IMR-90 (cell line): ENCODE measurements at regions not wholly inside any gene's neighbourhood (a gene's known extent, or its start where the extent isn't known, plus 50 kb on each side); places are given as distances from the start of the nearest gene placed in this dataset.

Experiments used
- ATAC-seq: fragments of 200-7000 bp; cut with Tn5 transposase; 2 replicates; pipeline ENCODE4 v1.9.1; 2020; ENCODE audit warnings: low read depth, mild to moderate bottlenecking, moderate library complexity
- BruUV-seq: library from RNA; stranded (reverse); fragments of 400-500 nt; replicated peaks from 2 replicates; lab custom pipeline; 2021; lab: Mats Ljungman, UMichigan
- CTCF ChIA-PET: fragments of 300-600 bp; formaldehyde crosslinking; extraction: SDS; loops from one replicate; lab custom pipeline; 2021; ENCODE audit warnings: antibody characterized with exemption; lab: Yijun Ruan, JAX
- POLR2A ChIA-PET: fragments of 300-600 bp; sonication (Branson Sonifier 250); formaldehyde crosslinking; loops from one replicate; lab custom pipeline; 2022; ENCODE audit warnings: antibody characterized with exemption; ENCODE audit not compliant: unreplicated experiment; lab: Charles Lee
- DNase-seq: peaks from one replicate; pipeline ENCODE4 v3.0.0; 2013
- H2AFZ ChIP-seq: replicated peaks from 2 replicates; pipeline ENCODE3; 2013; ENCODE audit warnings: low read length, mild to moderate bottlenecking; ENCODE audit not compliant: poor library complexity
- H2AK5ac ChIP-seq: 2 replicates; pipeline ENCODE4 v1.6.1; 2013; ENCODE audit warnings: low read depth, low read length, inconsistent platforms
- H2AK9ac ChIP-seq: replicated peaks from 2 replicates; pipeline ENCODE3; 2013; ENCODE audit warnings: mild to moderate bottlenecking, low read depth, low read length, moderate library complexity; ENCODE audit not compliant: poor library complexity
- H2BK120ac ChIP-seq: 2 replicates; pipeline ENCODE4 v1.6.1; 2013; ENCODE audit warnings: low read depth, low read length, inconsistent platforms
- H2BK15ac ChIP-seq: 3 replicates; pipeline ENCODE4 v1.6.1; 2013; ENCODE audit warnings: low read depth, low read length, inconsistent platforms
- H2BK20ac ChIP-seq: 2 replicates; pipeline ENCODE4 v1.6.1; 2013; ENCODE audit warnings: low read depth, mild to moderate bottlenecking, inconsistent platforms, low read length, moderate library complexity
- H2BK5ac ChIP-seq: 2 replicates; pipeline ENCODE4 v1.6.1; 2013; ENCODE audit warnings: mild to moderate bottlenecking, low read depth, low read length, inconsistent platforms; ENCODE audit not compliant: poor library complexity, severe bottlenecking
- H3K14ac ChIP-seq: replicated peaks from 2 replicates; pipeline ENCODE4 v1.6.1; 2013; ENCODE audit warnings: low read depth, low read length, inconsistent platforms
- H3K18ac ChIP-seq: 2 replicates; pipeline ENCODE4 v1.6.1; 2013; ENCODE audit warnings: low read depth, low read length, control low read depth
- H3K23ac ChIP-seq: 2 replicates; pipeline ENCODE4 v1.6.1; 2013; ENCODE audit warnings: low read depth, low read length, inconsistent platforms
- H3K27ac ChIP-seq: 2 replicates; pipeline ENCODE4 v1.5.1; 2013; ENCODE audit warnings: mild to moderate bottlenecking, control low read depth, low read length; ENCODE audit not compliant: insufficient read depth
- H3K27me3 ChIP-seq: 2 replicates; pipeline ENCODE4 v1.6.1; 2013; ENCODE audit warnings: low read length; ENCODE audit not compliant: control insufficient read depth, insufficient read depth
- H3K36me3 ChIP-seq: 2 replicates; pipeline ENCODE4 v1.6.1; 2013; ENCODE audit warnings: low read length, mixed read lengths; ENCODE audit not compliant: control insufficient read depth, insufficient read depth
- H3K4ac ChIP-seq: 2 replicates; pipeline ENCODE4 v1.6.1; 2013; ENCODE audit warnings: low read depth, low read length, inconsistent platforms
- H3K4me1 ChIP-seq: 2 replicates; pipeline ENCODE4 v1.6.1; 2013; ENCODE audit warnings: low read length, mixed read lengths; ENCODE audit not compliant: control insufficient read depth, insufficient read depth
- H3K4me2 ChIP-seq: 2 replicates; pipeline ENCODE4 v1.6.1; 2013; ENCODE audit warnings: low read depth, mild to moderate bottlenecking, control low read depth, low read length, moderate library complexity
- H3K4me3 ChIP-seq: 2 replicates; pipeline ENCODE4 v1.5.1; 2013; ENCODE audit warnings: low read depth, mild to moderate bottlenecking, control low read depth, low read length, moderate library complexity; ENCODE audit not compliant: insufficient read depth
- H3K56ac ChIP-seq: 2 replicates; pipeline ENCODE4 v1.6.1; 2013; ENCODE audit warnings: low read length, inconsistent platforms; ENCODE audit not compliant: insufficient read depth; ENCODE audit errors: extremely low read depth
- H3K79me1 ChIP-seq, 2 experiments: 2 replicates each; pipeline ENCODE4 v1.6.1; 2013; ENCODE audit warnings: low read length in 2 of 2, inconsistent platforms in 1 of 2, low read depth in 1 of 2
- H3K9ac ChIP-seq: 2 replicates; pipeline ENCODE4 v1.6.1; 2013; ENCODE audit warnings: low read depth, low read length, control low read depth
- H3K9me1 ChIP-seq: 2 replicates; pipeline ENCODE4 v1.6.1; 2013; ENCODE audit warnings: low read length, inconsistent platforms; ENCODE audit not compliant: insufficient read depth
- H3K9me3 ChIP-seq: 2 replicates; pipeline ENCODE4 v1.6.1; 2013; ENCODE audit warnings: low read length; ENCODE audit not compliant: control insufficient read depth, insufficient read depth
- H4K20me1 ChIP-seq: 2 replicates; pipeline ENCODE4 v1.6.1; 2013; ENCODE audit warnings: low read length, inconsistent platforms; ENCODE audit not compliant: insufficient read depth
- H4K5ac ChIP-seq: 2 replicates; pipeline ENCODE4 v1.6.1; 2013; ENCODE audit warnings: mild to moderate bottlenecking, low read depth, low read length, control low read depth
- H4K8ac ChIP-seq, 2 experiments: 2 replicates each; pipeline ENCODE4 v1.6.1; 2013; ENCODE audit warnings: low read depth in 2 of 2, low read length in 2 of 2, control low read depth in 1 of 2, inconsistent platforms in 1 of 2
- H4K91ac ChIP-seq: 2 replicates; pipeline ENCODE4 v1.6.1; 2013; ENCODE audit warnings: low read depth, low read length, inconsistent platforms; ENCODE audit not compliant: insufficient read depth
- BHLHE40 ChIP-seq: fragments of 150-350 bp; IDR thresholded peaks from 2 replicates; pipeline ENCODE4 v1.6.1; 2016; ENCODE audit warnings: mild to moderate bottlenecking, low read depth, low read length
- CEBPB ChIP-seq: IDR thresholded peaks from 2 replicates; pipeline ENCODE4 v1.6.1; 2012; ENCODE audit warnings: low read depth, low read length, improper control_type of control experiment
- CHD1 ChIP-seq: IDR thresholded peaks from 2 replicates; pipeline ENCODE4 v1.6.1; 2012; ENCODE audit warnings: low read depth, low read length, improper control_type of control experiment
- CTCF ChIP-seq: conservative IDR thresholded peaks from 2 replicates; pipeline ENCODE4 v1.5.1; 2012; ENCODE audit warnings: mild to moderate bottlenecking, low read depth, low read length, improper control_type of control experiment
- ELK1 ChIP-seq: fragments of 150-350 bp; IDR thresholded peaks from 2 replicates; pipeline ENCODE4 v1.6.1; 2016; ENCODE audit warnings: low read depth, mild to moderate bottlenecking, low read length, moderate library complexity, borderline replicate concordance
- FOS ChIP-seq: fragments of 150-350 bp; IDR thresholded peaks from 2 replicates; pipeline ENCODE4 v1.6.1; 2016; ENCODE audit warnings: low read depth, low read length
- MAFK ChIP-seq: IDR thresholded peaks from 2 replicates; pipeline ENCODE4 v1.6.1; 2012; ENCODE audit warnings: low read depth, low read length, improper control_type of control experiment
- MAZ ChIP-seq: IDR thresholded peaks from 2 replicates; pipeline ENCODE4 v1.6.1; 2012; ENCODE audit warnings: low read depth, mild to moderate bottlenecking, low read length, improper control_type of control experiment, moderate library complexity, borderline replicate concordance
- MXI1 ChIP-seq: IDR thresholded peaks from 2 replicates; pipeline ENCODE4 v1.6.1; 2012; ENCODE audit warnings: low read depth, mild to moderate bottlenecking, low read length, moderate library complexity, borderline replicate concordance
- NFE2L2 ChIP-seq: fragments of 150-350 bp; IDR thresholded peaks from 2 replicates; pipeline ENCODE4 v1.6.1; 2016; ENCODE audit warnings: low read depth, mild to moderate bottlenecking, low read length
- POLR2A ChIP-seq: IDR thresholded peaks from 2 replicates; pipeline ENCODE4 v1.6.1; 2012; ENCODE audit warnings: mild to moderate bottlenecking, low read depth, low read length
- RAD21 ChIP-seq: IDR thresholded peaks from 2 replicates; pipeline ENCODE4 v1.6.1; 2012; ENCODE audit warnings: low read length, improper control_type of control experiment
- RCOR1 ChIP-seq: IDR thresholded peaks from 2 replicates; pipeline ENCODE4 v1.6.1; 2012; ENCODE audit warnings: mild to moderate bottlenecking, low read length, improper control_type of control experiment; ENCODE audit not compliant: insufficient replicate concordance
- RFX5 ChIP-seq: IDR thresholded peaks from 2 replicates; pipeline ENCODE4 v1.8.0; 2012; ENCODE audit warnings: low read depth, mild to moderate bottlenecking, low read length, moderate library complexity
- SMC3 ChIP-seq: fragments of 150-350 bp; IDR thresholded peaks from 2 replicates; pipeline ENCODE4 v1.6.1; 2016; ENCODE audit warnings: low read depth, mild to moderate bottlenecking, antibody characterized with exemption, low read length, moderate library complexity
- WGBS, 2 experiments: methylation state at CpG; one replicate each; pipeline versions ENCODE4 v1.1.5 to v1.1.7; 2013; ENCODE audit warnings: missing lambda C conversion rate in 2 of 2; ENCODE audit not compliant: insufficient read length in 1 of 2; ENCODE audit errors: extremely low coverage in 2 of 2; 5-methylcytosine and 5-hydroxymethylcytosine counted together
- dilution Hi-C: fragments of 300-500 bp; cut with HindIII; formaldehyde crosslinking; loops from one replicate; pipeline ENCODE4 v1.14.3; 2018; ENCODE audit warnings: low sequenced_read_pairs; ENCODE audit not compliant: unreplicated experiment
- in situ Hi-C: fragments of 300-500 bp; cut with MboI; formaldehyde crosslinking; loops from 3 replicates; pipeline ENCODE4 v1.14.3; 2019; ENCODE audit warnings: low sequenced_read_pairs, inconsistent platforms, mixed read lengths
- intact Hi-C: fragments of 100-400 bp; cut with micrococcal nuclease; formaldehyde crosslinking; loops from 2 replicates; pipeline ENCODE4 v1.10.0; 2022
- TF ChIP-seq, protein P1 (sequence below): fragments of 150-350 bp; IDR thresholded peaks from 2 replicates; pipeline ENCODE4 v1.6.1; 2017; ENCODE audit warnings: mild to moderate bottlenecking, antibody characterized with exemption, low read length, low read depth

GRCh38 chr2:172294983-172295382 is 132.4 kb upstream of the ITGA6 start:
- no peak overlapping the region for H2AFZ ChIP-seq
- H3K79me1 ChIP-seq, result no peaks in the 10 kb centered on the region
- CTCF ChIA-PET, result interaction anchor here (0.5 kb wide), 1 partner anchor 676 kb away, joined by 4 read pairs; no protein-coding TSS in a partner anchor
- H3K4me1 ChIP-seq, result peaks cover 6% of the 10 kb centered on the region; the same call in 1 of the 2 replicates
- H3K9me3 ChIP-seq, result no peaks in the 10 kb centered on the region
- POLR2A ChIA-PET, result no interaction called here
- ATAC-seq (no peak), DNase-seq (no peak)
- no peak overlapping the region for H2BK15ac ChIP-seq
- no peak overlapping the region for H3K23ac ChIP-seq
- no peak overlapping the region for H4K91ac ChIP-seq
- dilution Hi-C loops, result no loop called here
- intact Hi-C loops, result no loop called here
- no CpG with 5 or more reads among the region's 1 CpG for WGBS, 2 experiments
- no peak overlapping the region for H4K5ac ChIP-seq
- no peak overlapping the region for H2BK20ac ChIP-seq
- H4K8ac ChIP-seq, result no peak overlapping the region
- no peaks in the 10 kb centered on the region for H4K20me1 ChIP-seq
- no peak overlapping the region for H2AK5ac ChIP-seq
- H3K4ac ChIP-seq, result no peak overlapping the region
- H3K4me2 ChIP-seq, result no peak overlapping the region
- no peak overlapping the region for H3K9ac ChIP-seq
- H3K56ac ChIP-seq, result no peak overlapping the region
- H3K27me3 ChIP-seq, result no peaks in the 10 kb centered on the region
- H2BK5ac ChIP-seq, result no peak overlapping the region
- H2AK9ac ChIP-seq, result no peak overlapping the region
- no peak overlapping the region for H3K14ac ChIP-seq
- no peaks in the 10 kb centered on the region for H3K36me3 ChIP-seq
- no peak overlapping the region for H3K18ac ChIP-seq
- no peak overlapping the region for H3K4me3 ChIP-seq
- no peak overlapping the region for H3K27ac ChIP-seq
- no TSS peak for BruUV-seq
- TF ChIP-seq POLR2A (no peak), MAZ (no peak), RFX5 (no peak), ELK1 (no peak), CHD1 (no peak), RCOR1 (no peak), MXI1 (no peak), MAFK (no peak), RAD21 (no peak), CTCF (no peak), NFE2L2 (no peak), BHLHE40 (no peak), SMC3 (no peak), CEBPB (no peak), FOS (no peak)
- TF ChIP-seq, protein P1, sequence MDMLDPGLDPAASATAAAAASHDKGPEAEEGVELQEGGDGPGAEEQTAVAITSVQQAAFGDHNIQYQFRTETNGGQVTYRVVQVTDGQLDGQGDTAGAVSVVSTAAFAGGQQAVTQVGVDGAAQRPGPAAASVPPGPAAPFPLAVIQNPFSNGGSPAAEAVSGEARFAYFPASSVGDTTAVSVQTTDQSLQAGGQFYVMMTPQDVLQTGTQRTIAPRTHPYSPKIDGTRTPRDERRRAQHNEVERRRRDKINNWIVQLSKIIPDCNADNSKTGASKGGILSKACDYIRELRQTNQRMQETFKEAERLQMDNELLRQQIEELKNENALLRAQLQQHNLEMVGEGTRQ, result no peak
- H3K9me1 ChIP-seq, result no peaks in the 10 kb centered on the region
- no peak overlapping the region for H2BK120ac ChIP-seq
- in situ Hi-C loops, result no loop called here
